Neural cell (in vitro differentiated cells): ENCODE measurements at regions not wholly inside any gene's neighbourhood (a gene's known extent, or its start where the extent isn't known, plus 50 kb on each side); places are given as distances from the start of the nearest gene placed in this dataset.

Source experiments
- EP300 ChIP-seq: fragments of 450-650 bp; conservative IDR thresholded peaks from 2 replicates; pipeline ENCODE4 v1.6.1; 2014; ENCODE audit warnings: antibody characterized with exemption, mild to moderate bottlenecking, moderate library complexity; ENCODE audit not compliant: poor library complexity, severe bottlenecking
- EZH2 ChIP-seq: fragments of 200-600, 300-800 bp; shearing (Covaris generic), sonication (generic); IDR thresholded peaks from 2 replicates; pipeline ENCODE4 v1.6.1; 2014; ENCODE audit warnings: antibody characterized with exemption, low read length, borderline replicate concordance, mild to moderate bottlenecking; ENCODE audit not compliant: insufficient read depth, poor library complexity, severe bottlenecking
- MXI1 ChIP-seq: fragments of 450-650 bp; conservative IDR thresholded peaks from 2 replicates; pipeline ENCODE4 v1.6.1; 2014; ENCODE audit warnings: antibody characterized with exemption, mild to moderate bottlenecking; ENCODE audit not compliant: poor library complexity, severe bottlenecking
- POLR2AphosphoS5 ChIP-seq: IDR thresholded peaks from 2 replicates; pipeline ENCODE4 v1.6.1; 2012
- SMC3 ChIP-seq: fragments of 450-650 bp; conservative IDR thresholded peaks from 2 replicates; pipeline ENCODE4 v1.6.1; 2014; ENCODE audit warnings: antibody characterized with exemption, mild to moderate bottlenecking, moderate library complexity; ENCODE audit not compliant: poor library complexity
- TF ChIP-seq, protein P1 (sequence below): fragments of 450-650 bp; IDR thresholded peaks from 2 replicates; pipeline ENCODE4 v1.5.1; 2014; ENCODE audit warnings: antibody characterized with exemption, mild to moderate bottlenecking, moderate library complexity; ENCODE audit not compliant: poor library complexity, severe bottlenecking
- TF ChIP-seq, protein P2 (sequence below): IDR thresholded peaks from 2 replicates; pipeline ENCODE4 v1.6.1; 2012; ENCODE audit warnings: borderline replicate concordance

- no peak for TF ChIP-seq MXI1
- TF ChIP-seq, protein P1, sequence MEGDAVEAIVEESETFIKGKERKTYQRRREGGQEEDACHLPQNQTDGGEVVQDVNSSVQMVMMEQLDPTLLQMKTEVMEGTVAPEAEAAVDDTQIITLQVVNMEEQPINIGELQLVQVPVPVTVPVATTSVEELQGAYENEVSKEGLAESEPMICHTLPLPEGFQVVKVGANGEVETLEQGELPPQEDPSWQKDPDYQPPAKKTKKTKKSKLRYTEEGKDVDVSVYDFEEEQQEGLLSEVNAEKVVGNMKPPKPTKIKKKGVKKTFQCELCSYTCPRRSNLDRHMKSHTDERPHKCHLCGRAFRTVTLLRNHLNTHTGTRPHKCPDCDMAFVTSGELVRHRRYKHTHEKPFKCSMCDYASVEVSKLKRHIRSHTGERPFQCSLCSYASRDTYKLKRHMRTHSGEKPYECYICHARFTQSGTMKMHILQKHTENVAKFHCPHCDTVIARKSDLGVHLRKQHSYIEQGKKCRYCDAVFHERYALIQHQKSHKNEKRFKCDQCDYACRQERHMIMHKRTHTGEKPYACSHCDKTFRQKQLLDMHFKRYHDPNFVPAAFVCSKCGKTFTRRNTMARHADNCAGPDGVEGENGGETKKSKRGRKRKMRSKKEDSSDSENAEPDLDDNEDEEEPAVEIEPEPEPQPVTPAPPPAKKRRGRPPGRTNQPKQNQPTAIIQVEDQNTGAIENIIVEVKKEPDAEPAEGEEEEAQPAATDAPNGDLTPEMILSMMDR, result no peak
- no peak for TF ChIP-seq POLR2AphosphoS5
- TF ChIP-seq EZH2, result no peak
- no peak for TF ChIP-seq SMC3
- TF ChIP-seq, protein P2, sequence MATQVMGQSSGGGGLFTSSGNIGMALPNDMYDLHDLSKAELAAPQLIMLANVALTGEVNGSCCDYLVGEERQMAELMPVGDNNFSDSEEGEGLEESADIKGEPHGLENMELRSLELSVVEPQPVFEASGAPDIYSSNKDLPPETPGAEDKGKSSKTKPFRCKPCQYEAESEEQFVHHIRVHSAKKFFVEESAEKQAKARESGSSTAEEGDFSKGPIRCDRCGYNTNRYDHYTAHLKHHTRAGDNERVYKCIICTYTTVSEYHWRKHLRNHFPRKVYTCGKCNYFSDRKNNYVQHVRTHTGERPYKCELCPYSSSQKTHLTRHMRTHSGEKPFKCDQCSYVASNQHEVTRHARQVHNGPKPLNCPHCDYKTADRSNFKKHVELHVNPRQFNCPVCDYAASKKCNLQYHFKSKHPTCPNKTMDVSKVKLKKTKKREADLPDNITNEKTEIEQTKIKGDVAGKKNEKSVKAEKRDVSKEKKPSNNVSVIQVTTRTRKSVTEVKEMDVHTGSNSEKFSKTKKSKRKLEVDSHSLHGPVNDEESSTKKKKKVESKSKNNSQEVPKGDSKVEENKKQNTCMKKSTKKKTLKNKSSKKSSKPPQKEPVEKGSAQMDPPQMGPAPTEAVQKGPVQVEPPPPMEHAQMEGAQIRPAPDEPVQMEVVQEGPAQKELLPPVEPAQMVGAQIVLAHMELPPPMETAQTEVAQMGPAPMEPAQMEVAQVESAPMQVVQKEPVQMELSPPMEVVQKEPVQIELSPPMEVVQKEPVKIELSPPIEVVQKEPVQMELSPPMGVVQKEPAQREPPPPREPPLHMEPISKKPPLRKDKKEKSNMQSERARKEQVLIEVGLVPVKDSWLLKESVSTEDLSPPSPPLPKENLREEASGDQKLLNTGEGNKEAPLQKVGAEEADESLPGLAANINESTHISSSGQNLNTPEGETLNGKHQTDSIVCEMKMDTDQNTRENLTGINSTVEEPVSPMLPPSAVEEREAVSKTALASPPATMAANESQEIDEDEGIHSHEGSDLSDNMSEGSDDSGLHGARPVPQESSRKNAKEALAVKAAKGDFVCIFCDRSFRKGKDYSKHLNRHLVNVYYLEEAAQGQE, result no peak
- no peak for TF ChIP-seq EP300
Measured at GRCh38 chr17:70525961-70526360, 356.6 kb downstream of the KCNJ2 start.
